HG03520 (cell line): ENCODE measurements at regions not wholly inside any gene's neighbourhood (a gene's known extent, or its start where the extent isn't known, plus 50 kb on each side); places are given as distances from the start of the nearest gene placed in this dataset.
"Not testable (repeated sequence)": the region's sequence is repeated elsewhere in the genome, so short reads cannot be mapped to it uniquely, and the experiment has no call there.

Source experiments
- ATAC-seq: cut with Tn5 transposase; IDR thresholded peaks from one replicate; pipeline ENCODE4 v1.9.1; 2021; ENCODE audit warnings: mild to moderate bottlenecking, moderate library complexity; ENCODE audit not compliant: unreplicated experiment

- ATAC-seq = no peak
Observed at GRCh38 chr4:128758314-128758922, 51.1 kb upstream of the JADE1 start.

- no peak for ATAC-seq
Observed at GRCh38 chr4:128757712-128758111, 51.8 kb upstream of the JADE1 start.

GRCh38 chr4:128751354-128751753, 58.1 kb upstream of the JADE1 start:
- no peak for ATAC-seq

GRCh38 chr4:128741748-128742147, 67.8 kb upstream of the JADE1 start:
- not testable (repeated sequence) for ATAC-seq

GRCh38 chr4:128737098-128737513, 72.4 kb upstream of the JADE1 start:
- ATAC-seq = no peak

- no peak for ATAC-seq
Observed at GRCh38 chr4:128735714-128736113, 73.8 kb upstream of the JADE1 start.

- ATAC-seq = no peak
Observed at GRCh38 chr4:128728190-128728589, 81.3 kb upstream of the JADE1 start.

- no peak for ATAC-seq
Observed at GRCh38 chr4:128727658-128728057, 81.8 kb upstream of the JADE1 start.

- no peak for ATAC-seq
Observed at GRCh38 chr4:128725405-128726055, 84.0 kb upstream of the JADE1 start.

GRCh38 chr4:128722911-128723310, 86.6 kb upstream of the JADE1 start:
- no peak for ATAC-seq

GRCh38 chr4:128721896-128722295, 87.6 kb upstream of the JADE1 start:
- no peak for ATAC-seq

- ATAC-seq = no peak
Observed at GRCh38 chr4:128720270-128720669, 89.2 kb upstream of the JADE1 start.

- no peak for ATAC-seq
Observed at GRCh38 chr4:128718768-128719167, 90.7 kb upstream of the JADE1 start.

GRCh38 chr4:128716338-128716737, 93.2 kb upstream of the JADE1 start:
- no peak for ATAC-seq

GRCh38 chr4:128715616-128716015, 93.9 kb upstream of the JADE1 start:
- ATAC-seq = no peak

GRCh38 chr4:128711361-128711760, 98.1 kb upstream of the JADE1 start:
- no peak for ATAC-seq

GRCh38 chr4:128709268-128709667, 100.2 kb upstream of the JADE1 start:
- no peak for ATAC-seq

GRCh38 chr4:128707864-128708263, 101.6 kb upstream of the JADE1 start:
- ATAC-seq = no peak

GRCh38 chr4:128703948-128704347, 105.6 kb upstream of the JADE1 start:
- ATAC-seq = no peak

GRCh38 chr4:128700659-128701350, 108.7 kb upstream of the JADE1 start:
- ATAC-seq = no peak

GRCh38 chr4:128698386-128698785, 111.1 kb upstream of the JADE1 start:
- ATAC-seq = no peak

GRCh38 chr4:128697323-128697722, 112.2 kb upstream of the JADE1 start:
- ATAC-seq = no peak
